K562 (cell line): ENCODE measurements at regions not wholly inside any gene's neighbourhood (a gene's known extent, or its start where the extent isn't known, plus 50 kb on each side); places are given as distances from the start of the nearest gene placed in this dataset.

Experiments used
- CHD2 ChIP-seq: IDR thresholded peaks from 2 replicates; pipeline ENCODE4 v1.6.1; 2011; ENCODE audit warnings: low read depth, low read length
- EZH2 ChIP-seq: IDR thresholded peaks from 2 replicates; pipeline ENCODE4 v1.6.1; 2012; ENCODE audit warnings: low read depth, mild to moderate bottlenecking, inconsistent platforms, low read length, borderline replicate concordance
- HDGF ChIP-seq: fragments of 450-650 bp; IDR thresholded peaks from 2 replicates; pipeline ENCODE4 v1.6.1; 2016
- LCOR ChIP-seq: sonication (generic); formaldehyde crosslinking; IDR thresholded peaks from 2 replicates; pipeline ENCODE4 v1.8.0; 2022; ENCODE audit warnings: mild to moderate bottlenecking, missing genetic modification reagents
- NBN ChIP-seq: fragments of 450-650 bp; IDR thresholded peaks from 2 replicates; pipeline ENCODE4 v1.6.1; 2016; ENCODE audit warnings: low read depth, mild to moderate bottlenecking
- POLR2A ChIP-seq: fragments of 450-650 bp; conservative IDR thresholded peaks from 2 replicates; pipeline ENCODE4 v1.6.1; 2016
- SMARCE1 ChIP-seq: fragments of 450-650 bp; IDR thresholded peaks from 2 replicates; pipeline ENCODE4 v1.7.1; 2016; ENCODE audit warnings: mild to moderate bottlenecking
- TEAD1 ChIP-seq, 2 experiments: fragments of 450-650 bp in 1 of 2; sonication (generic) in 1 of 2; formaldehyde crosslinking; IDR thresholded peaks; 2 replicates each; pipeline versions ENCODE4 v1.4.0 to v1.8.0; 2020 to 2022; ENCODE audit warnings: mild to moderate bottlenecking in 2 of 2, missing genetic modification reagents in 1 of 2
- TF ChIP-seq, protein P1 (sequence below): fragments of 150-350 bp; IDR thresholded peaks from 2 replicates; pipeline ENCODE4 v1.6.1; 2014; ENCODE audit warnings: low read depth, mild to moderate bottlenecking, low read length, borderline replicate concordance
- TF ChIP-seq, protein P2 (sequence below), 3 experiments: IDR thresholded peaks in 2 of 3; conservative IDR thresholded peaks in 1 of 3; 2 replicates each; pipeline ENCODE4 v1.5.1; 2011 to 2012; ENCODE audit warnings: low read length in 3 of 3, mild to moderate bottlenecking in 3 of 3, control low read depth in 2 of 3, improper control_type of control experiment in 1 of 3, inconsistent platforms in 1 of 3, low read depth in 1 of 3, mixed read lengths in 1 of 3, moderate library complexity in 1 of 3; ENCODE audit not compliant: insufficient read depth in 2 of 3
- TF ChIP-seq, protein P3 (sequence below): fragments of 250-450 bp; sonication (Bioruptor Pico); IDR thresholded peaks from 2 replicates; pipeline ENCODE4 v1.5.0; 2021
- TF ChIP-seq, protein P4 (sequence below): sonication (generic); formaldehyde crosslinking; IDR thresholded peaks from 2 replicates; pipeline ENCODE4 v1.9.0; 2022; ENCODE audit warnings: mild to moderate bottlenecking, missing genetic modification reagents
- TF ChIP-seq, protein P5 (sequence below): fragments of 450-650 bp; IDR thresholded peaks from 2 replicates; pipeline ENCODE4 v1.6.1; 2016; ENCODE audit warnings: mild to moderate bottlenecking
- TF ChIP-seq, protein P6 (sequence below): IDR thresholded peaks from 3 replicates; pipeline ENCODE4 v1.6.1; 2011; ENCODE audit warnings: borderline replicate concordance, mild to moderate bottlenecking, moderate library complexity; ENCODE audit not compliant: insufficient read length; ENCODE audit errors: extremely low read depth

DNA sequence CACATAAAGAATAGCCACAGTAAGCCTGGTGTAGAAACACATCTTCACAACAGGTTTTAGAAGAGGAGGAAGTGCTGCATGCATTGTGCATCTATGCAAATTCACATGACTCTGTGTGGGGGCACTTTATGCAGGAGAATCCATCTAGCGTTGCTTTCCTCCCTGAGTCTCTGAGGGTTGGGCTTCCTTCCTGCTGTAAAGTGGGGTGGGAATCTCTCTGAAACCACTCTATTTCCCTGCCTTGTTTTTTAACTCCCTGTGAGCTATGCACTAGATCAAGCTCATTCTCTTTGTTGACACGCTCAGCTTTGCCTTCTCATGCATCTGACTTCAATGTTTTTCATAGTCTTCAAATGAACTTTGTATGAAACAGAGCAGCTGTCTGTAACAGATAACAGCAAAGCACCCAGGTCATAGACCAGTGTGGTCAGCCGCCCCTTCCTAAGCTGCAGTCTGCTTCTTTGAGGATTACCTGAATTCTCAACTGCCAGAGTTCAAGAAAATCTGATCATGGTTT is 102.7 kb upstream of the DPH5 start:
- TF ChIP-seq LCOR (no peak), EZH2 (no peak), POLR2A (no peak), CHD2 (no peak), TEAD1 (CRISPR knock-in tag; IDR thresholded peaks at IDR 0.05) (no peak), SMARCE1 (peak; percentile 93), HDGF (no peak), NBN (peak; percentile 83; the same call in 1 of the 2 replicates)
- TF ChIP-seq, protein P1, sequence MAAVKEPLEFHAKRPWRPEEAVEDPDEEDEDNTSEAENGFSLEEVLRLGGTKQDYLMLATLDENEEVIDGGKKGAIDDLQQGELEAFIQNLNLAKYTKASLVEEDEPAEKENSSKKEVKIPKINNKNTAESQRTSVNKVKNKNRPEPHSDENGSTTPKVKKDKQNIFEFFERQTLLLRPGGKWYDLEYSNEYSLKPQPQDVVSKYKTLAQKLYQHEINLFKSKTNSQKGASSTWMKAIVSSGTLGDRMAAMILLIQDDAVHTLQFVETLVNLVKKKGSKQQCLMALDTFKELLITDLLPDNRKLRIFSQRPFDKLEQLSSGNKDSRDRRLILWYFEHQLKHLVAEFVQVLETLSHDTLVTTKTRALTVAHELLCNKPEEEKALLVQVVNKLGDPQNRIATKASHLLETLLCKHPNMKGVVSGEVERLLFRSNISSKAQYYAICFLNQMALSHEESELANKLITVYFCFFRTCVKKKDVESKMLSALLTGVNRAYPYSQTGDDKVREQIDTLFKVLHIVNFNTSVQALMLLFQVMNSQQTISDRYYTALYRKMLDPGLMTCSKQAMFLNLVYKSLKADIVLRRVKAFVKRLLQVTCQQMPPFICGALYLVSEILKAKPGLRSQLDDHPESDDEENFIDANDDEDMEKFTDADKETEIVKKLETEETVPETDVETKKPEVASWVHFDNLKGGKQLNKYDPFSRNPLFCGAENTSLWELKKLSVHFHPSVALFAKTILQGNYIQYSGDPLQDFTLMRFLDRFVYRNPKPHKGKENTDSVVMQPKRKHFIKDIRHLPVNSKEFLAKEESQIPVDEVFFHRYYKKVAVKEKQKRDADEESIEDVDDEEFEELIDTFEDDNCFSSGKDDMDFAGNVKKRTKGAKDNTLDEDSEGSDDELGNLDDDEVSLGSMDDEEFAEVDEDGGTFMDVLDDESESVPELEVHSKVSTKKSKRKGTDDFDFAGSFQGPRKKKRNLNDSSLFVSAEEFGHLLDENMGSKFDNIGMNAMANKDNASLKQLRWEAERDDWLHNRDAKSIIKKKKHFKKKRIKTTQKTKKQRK, result no peak
- TF ChIP-seq, protein P2, sequence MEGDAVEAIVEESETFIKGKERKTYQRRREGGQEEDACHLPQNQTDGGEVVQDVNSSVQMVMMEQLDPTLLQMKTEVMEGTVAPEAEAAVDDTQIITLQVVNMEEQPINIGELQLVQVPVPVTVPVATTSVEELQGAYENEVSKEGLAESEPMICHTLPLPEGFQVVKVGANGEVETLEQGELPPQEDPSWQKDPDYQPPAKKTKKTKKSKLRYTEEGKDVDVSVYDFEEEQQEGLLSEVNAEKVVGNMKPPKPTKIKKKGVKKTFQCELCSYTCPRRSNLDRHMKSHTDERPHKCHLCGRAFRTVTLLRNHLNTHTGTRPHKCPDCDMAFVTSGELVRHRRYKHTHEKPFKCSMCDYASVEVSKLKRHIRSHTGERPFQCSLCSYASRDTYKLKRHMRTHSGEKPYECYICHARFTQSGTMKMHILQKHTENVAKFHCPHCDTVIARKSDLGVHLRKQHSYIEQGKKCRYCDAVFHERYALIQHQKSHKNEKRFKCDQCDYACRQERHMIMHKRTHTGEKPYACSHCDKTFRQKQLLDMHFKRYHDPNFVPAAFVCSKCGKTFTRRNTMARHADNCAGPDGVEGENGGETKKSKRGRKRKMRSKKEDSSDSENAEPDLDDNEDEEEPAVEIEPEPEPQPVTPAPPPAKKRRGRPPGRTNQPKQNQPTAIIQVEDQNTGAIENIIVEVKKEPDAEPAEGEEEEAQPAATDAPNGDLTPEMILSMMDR (IDR thresholded peaks at IDR 0.05 in 2 of 3, conservative IDR thresholded peaks at IDR 0.05 in 1 of 3; ENCODE audit: insufficient read depth in 2 of 3, low read depth in 1 of 3, low read length in 3 of 3), result no peak; a peak in 1 of 6 replicates
- TF ChIP-seq, protein P3, sequence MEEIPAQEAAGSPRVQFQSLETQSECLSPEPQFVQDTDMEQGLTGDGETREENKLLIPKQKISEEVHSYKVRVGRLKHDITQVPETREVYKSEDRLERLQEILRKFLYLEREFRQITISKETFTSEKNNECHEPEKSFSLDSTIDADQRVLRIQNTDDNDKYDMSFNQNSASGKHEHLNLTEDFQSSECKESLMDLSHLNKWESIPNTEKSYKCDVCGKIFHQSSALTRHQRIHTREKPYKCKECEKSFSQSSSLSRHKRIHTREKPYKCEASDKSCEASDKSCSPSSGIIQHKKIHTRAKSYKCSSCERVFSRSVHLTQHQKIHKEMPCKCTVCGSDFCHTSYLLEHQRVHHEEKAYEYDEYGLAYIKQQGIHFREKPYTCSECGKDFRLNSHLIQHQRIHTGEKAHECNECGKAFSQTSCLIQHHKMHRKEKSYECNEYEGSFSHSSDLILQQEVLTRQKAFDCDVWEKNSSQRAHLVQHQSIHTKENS, result no peak
- TF ChIP-seq, protein P4, sequence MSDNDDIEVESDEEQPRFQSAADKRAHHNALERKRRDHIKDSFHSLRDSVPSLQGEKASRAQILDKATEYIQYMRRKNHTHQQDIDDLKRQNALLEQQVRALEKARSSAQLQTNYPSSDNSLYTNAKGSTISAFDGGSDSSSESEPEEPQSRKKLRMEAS (CRISPR knock-in tag), result no peak
- TF ChIP-seq, protein P5, sequence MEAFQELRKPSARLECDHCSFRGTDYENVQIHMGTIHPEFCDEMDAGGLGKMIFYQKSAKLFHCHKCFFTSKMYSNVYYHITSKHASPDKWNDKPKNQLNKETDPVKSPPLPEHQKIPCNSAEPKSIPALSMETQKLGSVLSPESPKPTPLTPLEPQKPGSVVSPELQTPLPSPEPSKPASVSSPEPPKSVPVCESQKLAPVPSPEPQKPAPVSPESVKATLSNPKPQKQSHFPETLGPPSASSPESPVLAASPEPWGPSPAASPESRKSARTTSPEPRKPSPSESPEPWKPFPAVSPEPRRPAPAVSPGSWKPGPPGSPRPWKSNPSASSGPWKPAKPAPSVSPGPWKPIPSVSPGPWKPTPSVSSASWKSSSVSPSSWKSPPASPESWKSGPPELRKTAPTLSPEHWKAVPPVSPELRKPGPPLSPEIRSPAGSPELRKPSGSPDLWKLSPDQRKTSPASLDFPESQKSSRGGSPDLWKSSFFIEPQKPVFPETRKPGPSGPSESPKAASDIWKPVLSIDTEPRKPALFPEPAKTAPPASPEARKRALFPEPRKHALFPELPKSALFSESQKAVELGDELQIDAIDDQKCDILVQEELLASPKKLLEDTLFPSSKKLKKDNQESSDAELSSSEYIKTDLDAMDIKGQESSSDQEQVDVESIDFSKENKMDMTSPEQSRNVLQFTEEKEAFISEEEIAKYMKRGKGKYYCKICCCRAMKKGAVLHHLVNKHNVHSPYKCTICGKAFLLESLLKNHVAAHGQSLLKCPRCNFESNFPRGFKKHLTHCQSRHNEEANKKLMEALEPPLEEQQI, result peak; percentile 63; the same call in 1 of the 2 replicates
- TF ChIP-seq, protein P6, sequence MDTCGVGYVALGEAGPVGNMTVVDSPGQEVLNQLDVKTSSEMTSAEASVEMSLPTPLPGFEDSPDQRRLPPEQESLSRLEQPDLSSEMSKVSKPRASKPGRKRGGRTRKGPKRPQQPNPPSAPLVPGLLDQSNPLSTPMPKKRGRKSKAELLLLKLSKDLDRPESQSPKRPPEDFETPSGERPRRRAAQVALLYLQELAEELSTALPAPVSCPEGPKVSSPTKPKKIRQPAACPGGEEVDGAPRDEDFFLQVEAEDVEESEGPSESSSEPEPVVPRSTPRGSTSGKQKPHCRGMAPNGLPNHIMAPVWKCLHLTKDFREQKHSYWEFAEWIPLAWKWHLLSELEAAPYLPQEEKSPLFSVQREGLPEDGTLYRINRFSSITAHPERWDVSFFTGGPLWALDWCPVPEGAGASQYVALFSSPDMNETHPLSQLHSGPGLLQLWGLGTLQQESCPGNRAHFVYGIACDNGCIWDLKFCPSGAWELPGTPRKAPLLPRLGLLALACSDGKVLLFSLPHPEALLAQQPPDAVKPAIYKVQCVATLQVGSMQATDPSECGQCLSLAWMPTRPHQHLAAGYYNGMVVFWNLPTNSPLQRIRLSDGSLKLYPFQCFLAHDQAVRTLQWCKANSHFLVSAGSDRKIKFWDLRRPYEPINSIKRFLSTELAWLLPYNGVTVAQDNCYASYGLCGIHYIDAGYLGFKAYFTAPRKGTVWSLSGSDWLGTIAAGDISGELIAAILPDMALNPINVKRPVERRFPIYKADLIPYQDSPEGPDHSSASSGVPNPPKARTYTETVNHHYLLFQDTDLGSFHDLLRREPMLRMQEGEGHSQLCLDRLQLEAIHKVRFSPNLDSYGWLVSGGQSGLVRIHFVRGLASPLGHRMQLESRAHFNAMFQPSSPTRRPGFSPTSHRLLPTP, result no peak
